IMR-90 (cell line): ENCODE measurements at regions not wholly inside any gene's neighbourhood (a gene's known extent, or its start where the extent isn't known, plus 50 kb on each side); places are given as distances from the start of the nearest gene placed in this dataset.

Source experiments
- ATAC-seq: fragments of 200-7000 bp; cut with Tn5 transposase; 2 replicates; pipeline ENCODE4 v1.9.1; 2020; ENCODE audit warnings: low read depth, mild to moderate bottlenecking, moderate library complexity
- BruUV-seq: library from RNA; stranded (reverse); fragments of 400-500 nt; replicated peaks from 2 replicates; lab custom pipeline; 2021; lab: Mats Ljungman, UMichigan
- CTCF ChIA-PET: fragments of 300-600 bp; formaldehyde crosslinking; extraction: SDS; loops from one replicate; lab custom pipeline; 2021; ENCODE audit warnings: antibody characterized with exemption; lab: Yijun Ruan, JAX
- POLR2A ChIA-PET: fragments of 300-600 bp; sonication (Branson Sonifier 250); formaldehyde crosslinking; loops from one replicate; lab custom pipeline; 2022; ENCODE audit warnings: antibody characterized with exemption; ENCODE audit not compliant: unreplicated experiment; lab: Charles Lee
- DNase-seq: peaks from one replicate; pipeline ENCODE4 v3.0.0; 2013
- H2AFZ ChIP-seq: replicated peaks from 2 replicates; pipeline ENCODE3; 2013; ENCODE audit warnings: low read length, mild to moderate bottlenecking; ENCODE audit not compliant: poor library complexity
- H2AK5ac ChIP-seq: 2 replicates; pipeline ENCODE4 v1.6.1; 2013; ENCODE audit warnings: low read depth, low read length, inconsistent platforms
- H2AK9ac ChIP-seq: replicated peaks from 2 replicates; pipeline ENCODE3; 2013; ENCODE audit warnings: mild to moderate bottlenecking, low read depth, low read length, moderate library complexity; ENCODE audit not compliant: poor library complexity
- H2BK120ac ChIP-seq: 2 replicates; pipeline ENCODE4 v1.6.1; 2013; ENCODE audit warnings: low read depth, low read length, inconsistent platforms
- H2BK15ac ChIP-seq: 3 replicates; pipeline ENCODE4 v1.6.1; 2013; ENCODE audit warnings: low read depth, low read length, inconsistent platforms
- H2BK20ac ChIP-seq: 2 replicates; pipeline ENCODE4 v1.6.1; 2013; ENCODE audit warnings: low read depth, mild to moderate bottlenecking, inconsistent platforms, low read length, moderate library complexity
- H2BK5ac ChIP-seq: 2 replicates; pipeline ENCODE4 v1.6.1; 2013; ENCODE audit warnings: mild to moderate bottlenecking, low read depth, low read length, inconsistent platforms; ENCODE audit not compliant: poor library complexity, severe bottlenecking
- H3K14ac ChIP-seq: replicated peaks from 2 replicates; pipeline ENCODE4 v1.6.1; 2013; ENCODE audit warnings: low read depth, low read length, inconsistent platforms
- H3K18ac ChIP-seq: 2 replicates; pipeline ENCODE4 v1.6.1; 2013; ENCODE audit warnings: low read depth, low read length, control low read depth
- H3K23ac ChIP-seq: 2 replicates; pipeline ENCODE4 v1.6.1; 2013; ENCODE audit warnings: low read depth, low read length, inconsistent platforms
- H3K27ac ChIP-seq: 2 replicates; pipeline ENCODE4 v1.5.1; 2013; ENCODE audit warnings: mild to moderate bottlenecking, control low read depth, low read length; ENCODE audit not compliant: insufficient read depth
- H3K27me3 ChIP-seq: 2 replicates; pipeline ENCODE4 v1.6.1; 2013; ENCODE audit warnings: low read length; ENCODE audit not compliant: control insufficient read depth, insufficient read depth
- H3K36me3 ChIP-seq: 2 replicates; pipeline ENCODE4 v1.6.1; 2013; ENCODE audit warnings: low read length, mixed read lengths; ENCODE audit not compliant: control insufficient read depth, insufficient read depth
- H3K4ac ChIP-seq: 2 replicates; pipeline ENCODE4 v1.6.1; 2013; ENCODE audit warnings: low read depth, low read length, inconsistent platforms
- H3K4me1 ChIP-seq: 2 replicates; pipeline ENCODE4 v1.6.1; 2013; ENCODE audit warnings: low read length, mixed read lengths; ENCODE audit not compliant: control insufficient read depth, insufficient read depth
- H3K4me2 ChIP-seq: 2 replicates; pipeline ENCODE4 v1.6.1; 2013; ENCODE audit warnings: low read depth, mild to moderate bottlenecking, control low read depth, low read length, moderate library complexity
- H3K4me3 ChIP-seq: 2 replicates; pipeline ENCODE4 v1.5.1; 2013; ENCODE audit warnings: low read depth, mild to moderate bottlenecking, control low read depth, low read length, moderate library complexity; ENCODE audit not compliant: insufficient read depth
- H3K56ac ChIP-seq: 2 replicates; pipeline ENCODE4 v1.6.1; 2013; ENCODE audit warnings: low read length, inconsistent platforms; ENCODE audit not compliant: insufficient read depth; ENCODE audit errors: extremely low read depth
- H3K79me1 ChIP-seq, 2 experiments: 2 replicates each; pipeline ENCODE4 v1.6.1; 2013; ENCODE audit warnings: low read length in 2 of 2, inconsistent platforms in 1 of 2, low read depth in 1 of 2
- H3K9ac ChIP-seq: 2 replicates; pipeline ENCODE4 v1.6.1; 2013; ENCODE audit warnings: low read depth, low read length, control low read depth
- H3K9me1 ChIP-seq: 2 replicates; pipeline ENCODE4 v1.6.1; 2013; ENCODE audit warnings: low read length, inconsistent platforms; ENCODE audit not compliant: insufficient read depth
- H3K9me3 ChIP-seq: 2 replicates; pipeline ENCODE4 v1.6.1; 2013; ENCODE audit warnings: low read length; ENCODE audit not compliant: control insufficient read depth, insufficient read depth
- H4K20me1 ChIP-seq: 2 replicates; pipeline ENCODE4 v1.6.1; 2013; ENCODE audit warnings: low read length, inconsistent platforms; ENCODE audit not compliant: insufficient read depth
- H4K5ac ChIP-seq: 2 replicates; pipeline ENCODE4 v1.6.1; 2013; ENCODE audit warnings: mild to moderate bottlenecking, low read depth, low read length, control low read depth
- H4K8ac ChIP-seq, 2 experiments: 2 replicates each; pipeline ENCODE4 v1.6.1; 2013; ENCODE audit warnings: low read depth in 2 of 2, low read length in 2 of 2, control low read depth in 1 of 2, inconsistent platforms in 1 of 2
- H4K91ac ChIP-seq: 2 replicates; pipeline ENCODE4 v1.6.1; 2013; ENCODE audit warnings: low read depth, low read length, inconsistent platforms; ENCODE audit not compliant: insufficient read depth
- BHLHE40 ChIP-seq: fragments of 150-350 bp; IDR thresholded peaks from 2 replicates; pipeline ENCODE4 v1.6.1; 2016; ENCODE audit warnings: mild to moderate bottlenecking, low read depth, low read length
- CEBPB ChIP-seq: IDR thresholded peaks from 2 replicates; pipeline ENCODE4 v1.6.1; 2012; ENCODE audit warnings: low read depth, low read length, improper control_type of control experiment
- CHD1 ChIP-seq: IDR thresholded peaks from 2 replicates; pipeline ENCODE4 v1.6.1; 2012; ENCODE audit warnings: low read depth, low read length, improper control_type of control experiment
- FOS ChIP-seq: fragments of 150-350 bp; IDR thresholded peaks from 2 replicates; pipeline ENCODE4 v1.6.1; 2016; ENCODE audit warnings: low read depth, low read length
- MAFK ChIP-seq: IDR thresholded peaks from 2 replicates; pipeline ENCODE4 v1.6.1; 2012; ENCODE audit warnings: low read depth, low read length, improper control_type of control experiment
- MAZ ChIP-seq: IDR thresholded peaks from 2 replicates; pipeline ENCODE4 v1.6.1; 2012; ENCODE audit warnings: low read depth, mild to moderate bottlenecking, low read length, improper control_type of control experiment, moderate library complexity, borderline replicate concordance
- MXI1 ChIP-seq: IDR thresholded peaks from 2 replicates; pipeline ENCODE4 v1.6.1; 2012; ENCODE audit warnings: low read depth, mild to moderate bottlenecking, low read length, moderate library complexity, borderline replicate concordance
- NFE2L2 ChIP-seq: fragments of 150-350 bp; IDR thresholded peaks from 2 replicates; pipeline ENCODE4 v1.6.1; 2016; ENCODE audit warnings: low read depth, mild to moderate bottlenecking, low read length
- POLR2A ChIP-seq: IDR thresholded peaks from 2 replicates; pipeline ENCODE4 v1.6.1; 2012; ENCODE audit warnings: mild to moderate bottlenecking, low read depth, low read length
- RAD21 ChIP-seq: IDR thresholded peaks from 2 replicates; pipeline ENCODE4 v1.6.1; 2012; ENCODE audit warnings: low read length, improper control_type of control experiment
- RCOR1 ChIP-seq: IDR thresholded peaks from 2 replicates; pipeline ENCODE4 v1.6.1; 2012; ENCODE audit warnings: mild to moderate bottlenecking, low read length, improper control_type of control experiment; ENCODE audit not compliant: insufficient replicate concordance
- RFX5 ChIP-seq: IDR thresholded peaks from 2 replicates; pipeline ENCODE4 v1.8.0; 2012; ENCODE audit warnings: low read depth, mild to moderate bottlenecking, low read length, moderate library complexity
- SMC3 ChIP-seq: fragments of 150-350 bp; IDR thresholded peaks from 2 replicates; pipeline ENCODE4 v1.6.1; 2016; ENCODE audit warnings: low read depth, mild to moderate bottlenecking, antibody characterized with exemption, low read length, moderate library complexity
- WGBS, 2 experiments: methylation state at CpG; one replicate each; pipeline versions ENCODE4 v1.1.5 to v1.1.7; 2013; ENCODE audit warnings: missing lambda C conversion rate in 2 of 2; ENCODE audit not compliant: insufficient read length in 1 of 2; ENCODE audit errors: extremely low coverage in 2 of 2; 5-methylcytosine and 5-hydroxymethylcytosine counted together
- dilution Hi-C: fragments of 300-500 bp; cut with HindIII; formaldehyde crosslinking; loops from one replicate; pipeline ENCODE4 v1.14.3; 2018; ENCODE audit warnings: low sequenced_read_pairs; ENCODE audit not compliant: unreplicated experiment
- in situ Hi-C: fragments of 300-500 bp; cut with MboI; formaldehyde crosslinking; loops from 3 replicates; pipeline ENCODE4 v1.14.3; 2019; ENCODE audit warnings: low sequenced_read_pairs, inconsistent platforms, mixed read lengths
- intact Hi-C: fragments of 100-400 bp; cut with micrococcal nuclease; formaldehyde crosslinking; loops from 2 replicates; pipeline ENCODE4 v1.10.0; 2022
- TF ChIP-seq, protein P1 (sequence below): fragments of 150-350 bp; IDR thresholded peaks from 2 replicates; pipeline ENCODE4 v1.6.1; 2017; ENCODE audit warnings: mild to moderate bottlenecking, antibody characterized with exemption, low read length, low read depth
- TF ChIP-seq, protein P2 (sequence below): conservative IDR thresholded peaks from 2 replicates; pipeline ENCODE4 v1.5.1; 2012; ENCODE audit warnings: mild to moderate bottlenecking, low read depth, low read length, improper control_type of control experiment
- TF ChIP-seq, protein P3 (sequence below): fragments of 150-350 bp; IDR thresholded peaks from 2 replicates; pipeline ENCODE4 v1.6.1; 2016; ENCODE audit warnings: low read depth, mild to moderate bottlenecking, low read length, moderate library complexity, borderline replicate concordance

DNA sequence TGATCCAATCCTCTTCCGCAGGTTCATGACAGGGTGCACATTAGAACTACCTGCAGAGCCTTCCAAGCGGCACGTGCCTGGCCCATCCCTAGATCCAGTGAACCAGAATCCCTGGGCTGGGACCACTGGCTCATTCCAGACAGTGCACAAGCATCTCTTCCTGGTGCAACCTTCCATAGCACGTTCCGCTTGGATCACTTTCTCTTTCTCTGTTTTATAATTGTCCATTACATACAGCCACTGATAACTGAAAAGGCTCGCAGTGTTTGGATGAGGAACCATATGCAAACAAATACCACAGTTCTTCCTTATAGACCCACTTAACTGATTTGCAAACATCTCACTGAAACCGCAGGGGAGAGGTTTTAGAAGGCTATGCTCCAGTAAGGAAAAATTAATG is 59.6 kb upstream of the DDR1 start:
- no peaks in the 10 kb centered on the region for H3K9me3 ChIP-seq
- peaks cover 38% of the 10 kb centered on the region for H3K9me1 ChIP-seq
- no peak overlapping the region for H3K14ac ChIP-seq
- no peak overlapping the region for H2AK9ac ChIP-seq
- no peak overlapping the region for H3K27ac ChIP-seq
- no peak overlapping the region for H2BK15ac ChIP-seq
- H3K79me1 ChIP-seq = peaks cover 3 to 26% of the 10 kb centered on the region in 2 experiments; a peak in 3 of 4 replicates
- H2BK20ac ChIP-seq = no peak overlapping the region
- no peak overlapping the region for H3K56ac ChIP-seq
- CTCF ChIA-PET = no interaction called here
- no peak for TF ChIP-seq BHLHE40
- no peak for TF ChIP-seq RFX5
- TF ChIP-seq SMC3 = no peak
- no peak for TF ChIP-seq RAD21
- no peak for TF ChIP-seq MAZ
- no peak for TF ChIP-seq MXI1
- no peak for TF ChIP-seq POLR2A
- TF ChIP-seq, protein P1, sequence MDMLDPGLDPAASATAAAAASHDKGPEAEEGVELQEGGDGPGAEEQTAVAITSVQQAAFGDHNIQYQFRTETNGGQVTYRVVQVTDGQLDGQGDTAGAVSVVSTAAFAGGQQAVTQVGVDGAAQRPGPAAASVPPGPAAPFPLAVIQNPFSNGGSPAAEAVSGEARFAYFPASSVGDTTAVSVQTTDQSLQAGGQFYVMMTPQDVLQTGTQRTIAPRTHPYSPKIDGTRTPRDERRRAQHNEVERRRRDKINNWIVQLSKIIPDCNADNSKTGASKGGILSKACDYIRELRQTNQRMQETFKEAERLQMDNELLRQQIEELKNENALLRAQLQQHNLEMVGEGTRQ = no peak
- no peak for TF ChIP-seq NFE2L2
- TF ChIP-seq, protein P2, sequence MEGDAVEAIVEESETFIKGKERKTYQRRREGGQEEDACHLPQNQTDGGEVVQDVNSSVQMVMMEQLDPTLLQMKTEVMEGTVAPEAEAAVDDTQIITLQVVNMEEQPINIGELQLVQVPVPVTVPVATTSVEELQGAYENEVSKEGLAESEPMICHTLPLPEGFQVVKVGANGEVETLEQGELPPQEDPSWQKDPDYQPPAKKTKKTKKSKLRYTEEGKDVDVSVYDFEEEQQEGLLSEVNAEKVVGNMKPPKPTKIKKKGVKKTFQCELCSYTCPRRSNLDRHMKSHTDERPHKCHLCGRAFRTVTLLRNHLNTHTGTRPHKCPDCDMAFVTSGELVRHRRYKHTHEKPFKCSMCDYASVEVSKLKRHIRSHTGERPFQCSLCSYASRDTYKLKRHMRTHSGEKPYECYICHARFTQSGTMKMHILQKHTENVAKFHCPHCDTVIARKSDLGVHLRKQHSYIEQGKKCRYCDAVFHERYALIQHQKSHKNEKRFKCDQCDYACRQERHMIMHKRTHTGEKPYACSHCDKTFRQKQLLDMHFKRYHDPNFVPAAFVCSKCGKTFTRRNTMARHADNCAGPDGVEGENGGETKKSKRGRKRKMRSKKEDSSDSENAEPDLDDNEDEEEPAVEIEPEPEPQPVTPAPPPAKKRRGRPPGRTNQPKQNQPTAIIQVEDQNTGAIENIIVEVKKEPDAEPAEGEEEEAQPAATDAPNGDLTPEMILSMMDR = no peak
- TF ChIP-seq CEBPB = no peak
- TF ChIP-seq MAFK = no peak
- no peak for TF ChIP-seq RCOR1
- TF ChIP-seq, protein P3, sequence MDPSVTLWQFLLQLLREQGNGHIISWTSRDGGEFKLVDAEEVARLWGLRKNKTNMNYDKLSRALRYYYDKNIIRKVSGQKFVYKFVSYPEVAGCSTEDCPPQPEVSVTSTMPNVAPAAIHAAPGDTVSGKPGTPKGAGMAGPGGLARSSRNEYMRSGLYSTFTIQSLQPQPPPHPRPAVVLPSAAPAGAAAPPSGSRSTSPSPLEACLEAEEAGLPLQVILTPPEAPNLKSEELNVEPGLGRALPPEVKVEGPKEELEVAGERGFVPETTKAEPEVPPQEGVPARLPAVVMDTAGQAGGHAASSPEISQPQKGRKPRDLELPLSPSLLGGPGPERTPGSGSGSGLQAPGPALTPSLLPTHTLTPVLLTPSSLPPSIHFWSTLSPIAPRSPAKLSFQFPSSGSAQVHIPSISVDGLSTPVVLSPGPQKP = no peak
- no peak for TF ChIP-seq CHD1
- TF ChIP-seq FOS = no peak
- no peak overlapping the region for H3K23ac ChIP-seq
- no peaks in the 10 kb centered on the region for H4K20me1 ChIP-seq
- BruUV-seq = no TSS peak
- DNase-seq = no peak
- no peak overlapping the region for H3K9ac ChIP-seq
- no peak overlapping the region for H2AK5ac ChIP-seq
- H4K8ac ChIP-seq = no peak overlapping the region
- no peak overlapping the region for H2BK120ac ChIP-seq
- H3K27me3 ChIP-seq = no peaks in the 10 kb centered on the region
- dilution Hi-C loops (no loop called here), in situ Hi-C loops (loop anchor here (5.0 kb wide), 2 partner anchors 77 to 253 kb away; no protein-coding TSS in a partner anchor), intact Hi-C loops (no loop called here)
- POLR2A ChIA-PET = no interaction called here
- no peak overlapping the region for H4K91ac ChIP-seq
- no peak for ATAC-seq
- 85% methylated on average over 3 of the region's 7 CpGs; no CpG with 5 or more reads in 1 of the 2 experiments for WGBS, 2 experiments
- no peak overlapping the region for H2AFZ ChIP-seq
- peaks cover 33% of the 10 kb centered on the region for H3K4me1 ChIP-seq
- H4K5ac ChIP-seq = no peak overlapping the region
- no peak overlapping the region for H3K4me3 ChIP-seq
- no peak overlapping the region for H3K4me2 ChIP-seq
- H3K4ac ChIP-seq = no peak overlapping the region
- H3K36me3 ChIP-seq = no peaks in the 10 kb centered on the region
- no peak overlapping the region for H3K18ac ChIP-seq
- H2BK5ac ChIP-seq = no peak overlapping the region
